Thyroid gland (tissue), 4 donors: ENCODE measurements at regions not wholly inside any gene's neighbourhood (a gene's known extent, or its start where the extent isn't known, plus 50 kb on each side); places are given as distances from the start of the nearest gene placed in this dataset.
"Not testable (repeated sequence)": the region's sequence is repeated elsewhere in the genome, so short reads cannot be mapped to it uniquely, and the experiment has no call there.

ENCODE experiments used
- POLR2A ChIP-seq, 2 donors: fragments of 450-650 bp; IDR thresholded peaks; one replicate each; pipeline ENCODE4 v1.6.1; 2017; ENCODE audit warnings: antibody characterized with exemption in 2 of 2, mild to moderate bottlenecking in 2 of 2, moderate library complexity in 1 of 2
- TF ChIP-seq, protein P1 (sequence below), 6 experiments: fragments of 200-600 bp in 3 of 6; fragments of 450-650 bp in 3 of 6; sonication (generic) in 3 of 6; IDR thresholded peaks; one replicate each; pipeline ENCODE4 v1.5.1; 2016 to 2019; ENCODE audit warnings: antibody characterized with exemption in 6 of 6, mild to moderate bottlenecking in 2 of 6, inconsistent platforms in 1 of 6, moderate library complexity in 1 of 6

DNA sequence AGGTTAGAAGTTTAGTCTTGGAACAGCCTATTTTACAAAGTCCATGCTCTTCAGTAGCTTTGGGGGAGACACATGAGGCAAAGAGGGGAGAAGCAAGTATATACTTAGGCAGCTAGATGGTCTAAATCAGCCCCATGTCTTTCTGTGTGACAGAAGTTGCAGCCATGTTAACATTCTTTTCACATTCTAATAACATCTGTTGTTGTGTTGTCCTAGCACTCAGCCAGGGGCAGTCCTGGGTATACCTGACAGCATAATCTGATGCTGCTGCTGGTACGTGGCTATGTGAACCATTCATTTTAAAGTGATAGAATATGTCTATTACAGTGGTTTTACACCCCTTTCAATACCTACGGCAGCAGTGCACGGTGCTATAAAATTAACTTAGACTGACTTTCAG is 1137.0 kb downstream of the KHDRBS2 start:
- TF ChIP-seq, protein P1, sequence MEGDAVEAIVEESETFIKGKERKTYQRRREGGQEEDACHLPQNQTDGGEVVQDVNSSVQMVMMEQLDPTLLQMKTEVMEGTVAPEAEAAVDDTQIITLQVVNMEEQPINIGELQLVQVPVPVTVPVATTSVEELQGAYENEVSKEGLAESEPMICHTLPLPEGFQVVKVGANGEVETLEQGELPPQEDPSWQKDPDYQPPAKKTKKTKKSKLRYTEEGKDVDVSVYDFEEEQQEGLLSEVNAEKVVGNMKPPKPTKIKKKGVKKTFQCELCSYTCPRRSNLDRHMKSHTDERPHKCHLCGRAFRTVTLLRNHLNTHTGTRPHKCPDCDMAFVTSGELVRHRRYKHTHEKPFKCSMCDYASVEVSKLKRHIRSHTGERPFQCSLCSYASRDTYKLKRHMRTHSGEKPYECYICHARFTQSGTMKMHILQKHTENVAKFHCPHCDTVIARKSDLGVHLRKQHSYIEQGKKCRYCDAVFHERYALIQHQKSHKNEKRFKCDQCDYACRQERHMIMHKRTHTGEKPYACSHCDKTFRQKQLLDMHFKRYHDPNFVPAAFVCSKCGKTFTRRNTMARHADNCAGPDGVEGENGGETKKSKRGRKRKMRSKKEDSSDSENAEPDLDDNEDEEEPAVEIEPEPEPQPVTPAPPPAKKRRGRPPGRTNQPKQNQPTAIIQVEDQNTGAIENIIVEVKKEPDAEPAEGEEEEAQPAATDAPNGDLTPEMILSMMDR (IDR thresholded peaks at IDR 0.05), result not testable (repeated sequence)
- not testable (repeated sequence) for TF ChIP-seq POLR2A (IDR thresholded peaks at IDR 0.05)
